ENCODE measurements at regions not wholly inside any gene's neighbourhood (a gene's known extent, or its start where the extent isn't known, plus 50 kb on each side); places are given as distances from the start of the nearest gene placed in this dataset.

GRCh38 chr12:14268120-14268515 lies 97.4 kb upstream of the ATF7IP start:
- POLR2A ChIA-PET, result no interaction called here
- DNase-seq, result no peak

GRCh38 chr12:14270392-14270791 lies 95.1 kb upstream of the ATF7IP start:
- DNase-seq (no peak), ATAC-seq (ENCODE audit: low read depth) (no peak)
- Mint-ChIP-seq H3K4me1 (peaks cover 5% of the 10 kb centered on the region), H3K4me3 (no peak overlapping the region), H3K36me3 (peaks cover 10% of the 10 kb centered on the region), H3K27ac (no peak overlapping the region), H3K27me3 (no peaks in the 10 kb centered on the region), H3K9me3 (peaks cover 9% of the 10 kb centered on the region)
- POLR2A ChIA-PET, result no interaction called here

More at GRCh38 chr12:14268120-14268515, 97.4 kb upstream of the ATF7IP start:
- ATAC-seq (ENCODE audit: low read depth), result no peak
- Mint-ChIP-seq H3K36me3 (peaks cover 12% of the 10 kb centered on the region), H3K4me1 (peaks cover 4% of the 10 kb centered on the region), H3K9me3 (peaks cover 11% of the 10 kb centered on the region), H3K4me3 (no peak overlapping the region), H3K27ac (no peak overlapping the region), H3K27me3 (no peaks in the 10 kb centered on the region)

GRCh38 chr12:14272956-14273912 lies 92.2 kb upstream of the ATF7IP start:
- peaks cover 23% of the 10 kb centered on the region for H3K4me1 Mint-ChIP-seq
- peaks cover 15% of the 10 kb centered on the region for H3K9me3 Mint-ChIP-seq
- no peaks in the 10 kb centered on the region for H3K27me3 Mint-ChIP-seq
- no peak for DNase-seq
- POLR2A ChIA-PET, result interaction anchor here (2.8 kb wide), 1 partner anchor 15 kb away, joined by 8 read pairs; no protein-coding TSS in a partner anchor
- H3K27ac Mint-ChIP-seq, result peak overlapping the region; percentile 31
- H3K36me3 Mint-ChIP-seq, result peaks cover 20% of the 10 kb centered on the region
- no peak overlapping the region for H3K4me3 Mint-ChIP-seq
- ATAC-seq (ENCODE audit: low read depth), result no peak

GRCh38 chr12:14273913-14274311 lies 91.6 kb upstream of the ATF7IP start:
- POLR2A ChIA-PET, result interaction anchor here (2.8 kb wide), 1 partner anchor 16 kb away, joined by 8 read pairs; no protein-coding TSS in a partner anchor
- ATAC-seq (ENCODE audit: low read depth) (no peak), DNase-seq (no peak)
- Mint-ChIP-seq H3K4me3 (no peak overlapping the region), H3K36me3 (peaks cover 20% of the 10 kb centered on the region), H3K4me1 (peaks cover 23% of the 10 kb centered on the region), H3K9me3 (peaks cover 15% of the 10 kb centered on the region), H3K27me3 (no peaks in the 10 kb centered on the region), H3K27ac (no peak overlapping the region)

- POLR2A ChIA-PET, result no interaction called here
- H3K27ac Mint-ChIP-seq, result no peak overlapping the region
- ATAC-seq (ENCODE audit: low read depth) (no peak), DNase-seq (no peak)
- peaks cover 19% of the 10 kb centered on the region for H3K36me3 Mint-ChIP-seq
- H3K9me3 Mint-ChIP-seq, result peaks cover 15% of the 10 kb centered on the region
- H3K4me1 Mint-ChIP-seq, result peaks cover 23% of the 10 kb centered on the region
- H3K4me3 Mint-ChIP-seq, result no peak overlapping the region
- H3K27me3 Mint-ChIP-seq, result no peaks in the 10 kb centered on the region
Observed at GRCh38 chr12:14275111-14275510, 90.4 kb upstream of the ATF7IP start.

- Mint-ChIP-seq H3K4me3 (no peak overlapping the region), H3K4me1 (peaks cover 25% of the 10 kb centered on the region), H3K36me3 (peaks cover 15% of the 10 kb centered on the region), H3K27ac (peak overlapping the region; percentile 70), H3K27me3 (no peaks in the 10 kb centered on the region), H3K9me3 (peaks cover 14% of the 10 kb centered on the region)
- POLR2A ChIA-PET, result interaction anchor here (0.6 kb wide), 2 partner anchors 72 to 83 kb away, joined by 3 to 4 read pairs; no protein-coding TSS in a partner anchor
- peak; percentile 82 for ATAC-seq (ENCODE audit: low read depth)
- no peak for DNase-seq
Observed at GRCh38 chr12:14275886-14276285, 89.6 kb upstream of the ATF7IP start.

- ATAC-seq (ENCODE audit: low read depth), result no peak
- Mint-ChIP-seq H3K4me1 (peaks cover 20% of the 10 kb centered on the region), H3K4me3 (no peak overlapping the region), H3K27me3 (no peaks in the 10 kb centered on the region), H3K9me3 (peaks cover 14% of the 10 kb centered on the region), H3K36me3 (peaks cover 12% of the 10 kb centered on the region), H3K27ac (no peak overlapping the region)
- POLR2A ChIA-PET, result interaction anchor here (2.1 kb wide), 1 partner anchor 21 kb away, joined by 6 read pairs; no protein-coding TSS in a partner anchor
- DNase-seq, result no peak
Observed at GRCh38 chr12:14278294-14278953, 87.1 kb upstream of the ATF7IP start.

- Mint-ChIP-seq H3K9me3 (peaks cover 18% of the 10 kb centered on the region), H3K27me3 (no peaks in the 10 kb centered on the region), H3K4me1 (peaks cover 23% of the 10 kb centered on the region), H3K27ac (no peak overlapping the region), H3K4me3 (no peak overlapping the region), H3K36me3 (peaks cover 12% of the 10 kb centered on the region)
- POLR2A ChIA-PET, result no interaction called here
- ATAC-seq (ENCODE audit: low read depth) (no peak), DNase-seq (no peak)
Observed at GRCh38 chr12:14279845-14280244, 85.6 kb upstream of the ATF7IP start.

- Mint-ChIP-seq H3K27ac (no peak overlapping the region), H3K9me3 (peaks cover 14% of the 10 kb centered on the region), H3K4me3 (no peak overlapping the region), H3K36me3 (peaks cover 7% of the 10 kb centered on the region), H3K4me1 (peaks cover 18% of the 10 kb centered on the region), H3K27me3 (no peaks in the 10 kb centered on the region)
- POLR2A ChIA-PET, result no interaction called here
- DNase-seq (no peak), ATAC-seq (ENCODE audit: low read depth) (no peak)
Observed at GRCh38 chr12:14280921-14281320, 84.6 kb upstream of the ATF7IP start.

- ATAC-seq (ENCODE audit: low read depth), result no peak
- H3K27me3 Mint-ChIP-seq, result no peaks in the 10 kb centered on the region
- POLR2A ChIA-PET, result no interaction called here
- peaks cover 15% of the 10 kb centered on the region for H3K4me1 Mint-ChIP-seq
- H3K9me3 Mint-ChIP-seq, result peaks cover 13% of the 10 kb centered on the region
- DNase-seq, result no peak
- peaks cover 6% of the 10 kb centered on the region for H3K36me3 Mint-ChIP-seq
- H3K4me3 Mint-ChIP-seq, result no peak overlapping the region
- H3K27ac Mint-ChIP-seq, result no peak overlapping the region
Observed at GRCh38 chr12:14281539-14281938, 83.9 kb upstream of the ATF7IP start.

- POLR2A ChIA-PET, result no interaction called here
- Mint-ChIP-seq H3K27me3 (no peaks in the 10 kb centered on the region), H3K4me1 (peaks cover 5% of the 10 kb centered on the region), H3K9me3 (peaks cover 9% of the 10 kb centered on the region), H3K36me3 (peaks cover 2% of the 10 kb centered on the region), H3K4me3 (no peak overlapping the region), H3K27ac (no peak overlapping the region)
- no peak for ATAC-seq (ENCODE audit: low read depth)
- no peak for DNase-seq
Observed at GRCh38 chr12:14283489-14284144, 81.9 kb upstream of the ATF7IP start.

GRCh38 chr12:14284184-14284722 lies 81.2 kb upstream of the ATF7IP start:
- POLR2A ChIA-PET, result interaction anchor here (0.6 kb wide), 1 partner anchor 22 kb away, joined by 3 read pairs; no protein-coding TSS in a partner anchor
- DNase-seq, result no peak
- peaks cover 5% of the 10 kb centered on the region for H3K4me1 Mint-ChIP-seq
- no peak overlapping the region for H3K27ac Mint-ChIP-seq
- peaks cover 2% of the 10 kb centered on the region for H3K36me3 Mint-ChIP-seq
- ATAC-seq (ENCODE audit: low read depth), result no peak
- H3K27me3 Mint-ChIP-seq, result no peaks in the 10 kb centered on the region
- H3K9me3 Mint-ChIP-seq, result peaks cover 14% of the 10 kb centered on the region
- no peak overlapping the region for H3K4me3 Mint-ChIP-seq

- Mint-ChIP-seq H3K27ac (no peak overlapping the region), H3K36me3 (no peaks in the 10 kb centered on the region), H3K9me3 (peaks cover 17% of the 10 kb centered on the region), H3K4me3 (no peak overlapping the region), H3K4me1 (peaks cover 5% of the 10 kb centered on the region), H3K27me3 (no peaks in the 10 kb centered on the region)
- DNase-seq, result no peak
- no peak for ATAC-seq (ENCODE audit: low read depth)
- POLR2A ChIA-PET, result no interaction called here
Observed at GRCh38 chr12:14289601-14290000, 75.9 kb upstream of the ATF7IP start.
